Gastrocnemius medialis (tissue), 4 donors: ENCODE measurements at regions not wholly inside any gene's neighbourhood (a gene's known extent, or its start where the extent isn't known, plus 50 kb on each side); places are given as distances from the start of the nearest gene placed in this dataset.

Experiments
- CTCF ChIP-seq, 5 experiments: fragments of 450-650 bp in 3 of 5; fragments of 200-600 bp in 2 of 5; sonication (generic) in 2 of 5; IDR thresholded peaks in 4 of 5; conservative IDR thresholded peaks in 1 of 5; 1 replicate in 4 of 5; 2 replicates in 1 of 5; pipeline ENCODE4 v1.5.1; 2016 to 2019; ENCODE audit warnings: antibody characterized with exemption in 5 of 5, mild to moderate bottlenecking in 3 of 5, moderate library complexity in 3 of 5
- POLR2A ChIP-seq, 2 donors: fragments of 450-650 bp; IDR thresholded peaks; one replicate each; pipeline ENCODE4 v1.6.1; 2017; ENCODE audit warnings: antibody characterized with exemption in 2 of 2, mild to moderate bottlenecking in 2 of 2, moderate library complexity in 2 of 2

- TF ChIP-seq POLR2A (IDR thresholded peaks at IDR 0.05) (no peak), CTCF (IDR thresholded peaks at IDR 0.05 in 4 of 5, conservative IDR thresholded peaks at IDR 0.05 in 1 of 5) (no peak)
Measured at GRCh38 chr4:115575851-115576250, 462.4 kb upstream of the NDST4 start.
